Stimulated activated CD4-positive, alpha-beta T cell treated with anti-CD3 and anti-CD28 coated beads, Interleukin-15, amount 100 ng/mL, for 1 hour (primary cell): ENCODE measurements at regions not wholly inside any gene's neighbourhood (a gene's known extent, or its start where the extent isn't known, plus 50 kb on each side); places are given as distances from the start of the nearest gene placed in this dataset.

Source experiments
- DNase-seq, 2 donors: peaks; one replicate each; pipeline ENCODE4 v3.0.0-alpha.2; 2020; ENCODE audit warnings: low read depth in 1 of 2, low spot score in 1 of 2

- DNase-seq = peak in 1 of 2 donors; percentile 51
These were observed 188.1 kb downstream of the ARL4C start for GRCh38 chr2:234308813-234309195.

DNA sequence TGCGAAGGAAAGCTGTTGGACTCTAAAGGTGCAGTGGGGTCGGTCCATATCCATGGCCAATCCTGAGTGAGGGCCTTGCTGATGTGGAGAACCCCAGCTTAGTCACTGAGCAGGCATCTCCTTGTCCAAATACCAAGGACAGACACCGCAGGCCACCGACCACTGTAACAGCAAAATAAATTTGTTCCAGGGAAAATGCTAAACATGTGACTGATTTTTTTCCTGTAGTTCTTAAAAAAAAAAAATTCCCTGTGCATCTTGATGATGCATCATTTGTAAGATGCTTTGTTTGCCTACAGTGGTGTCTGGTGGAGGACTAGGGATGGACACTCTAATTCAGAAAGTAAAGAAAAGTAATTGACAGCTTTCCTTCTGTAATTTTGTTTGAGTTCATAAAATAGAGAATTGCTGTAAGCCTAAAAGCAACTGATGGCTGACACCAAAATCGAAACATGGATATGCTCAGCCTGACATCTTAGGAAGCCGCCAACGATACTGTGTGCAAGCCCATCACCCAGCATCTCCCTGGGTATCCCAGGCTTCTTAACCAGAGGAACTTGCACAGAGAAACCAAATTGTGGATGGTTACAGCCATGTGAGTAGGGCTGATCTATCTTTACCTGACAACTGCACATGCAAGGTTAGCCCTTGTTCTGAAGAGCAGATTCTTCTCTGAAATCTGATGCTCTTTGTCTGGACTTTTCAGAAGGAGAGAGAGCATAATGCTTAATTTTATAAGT, 188.6 kb downstream of the ARL4C start:
- no peak for DNase-seq

DNA sequence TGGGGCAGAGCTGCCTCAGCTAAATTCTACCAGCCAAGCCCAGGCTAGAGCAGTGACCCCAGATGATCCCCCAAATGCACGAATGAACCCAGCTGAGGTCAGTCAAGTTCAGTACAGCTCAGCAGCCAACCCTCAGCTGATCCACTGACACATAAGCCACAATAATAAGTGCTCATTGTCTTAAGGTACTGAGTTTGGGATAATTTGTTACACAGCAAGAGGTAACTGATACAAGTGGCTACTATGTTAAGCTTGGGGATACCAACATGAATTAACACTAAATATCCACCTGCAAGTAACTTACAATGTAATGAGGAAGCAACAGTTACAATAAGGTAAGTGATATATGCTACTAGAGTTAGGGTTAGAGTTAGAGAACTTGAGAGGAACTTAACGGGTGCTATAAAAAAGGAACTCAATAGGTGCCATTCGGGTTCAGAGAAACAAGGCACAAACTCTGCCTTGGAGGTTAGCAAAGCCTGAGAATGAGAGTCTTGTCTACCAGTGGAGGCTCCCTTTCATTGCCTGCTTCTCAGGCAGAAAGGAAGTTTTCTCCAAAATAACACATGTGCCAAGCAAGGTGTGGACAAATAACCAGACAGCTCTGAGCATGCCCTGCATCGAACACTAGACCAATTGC, 189.4 kb downstream of the ARL4C start:
- no peak for DNase-seq

GRCh38 chr2:234306426-234307173, 190.3 kb downstream of the ARL4C start:
- no peak for DNase-seq

- DNase-seq = no peak
These were observed 191.0 kb downstream of the ARL4C start for GRCh38 chr2:234305846-234306245.

GRCh38 chr2:234304950-234305349, 191.9 kb downstream of the ARL4C start:
- no peak for DNase-seq

GRCh38 chr2:234302664-234302991, 194.3 kb downstream of the ARL4C start:
- no peak for DNase-seq

DNA sequence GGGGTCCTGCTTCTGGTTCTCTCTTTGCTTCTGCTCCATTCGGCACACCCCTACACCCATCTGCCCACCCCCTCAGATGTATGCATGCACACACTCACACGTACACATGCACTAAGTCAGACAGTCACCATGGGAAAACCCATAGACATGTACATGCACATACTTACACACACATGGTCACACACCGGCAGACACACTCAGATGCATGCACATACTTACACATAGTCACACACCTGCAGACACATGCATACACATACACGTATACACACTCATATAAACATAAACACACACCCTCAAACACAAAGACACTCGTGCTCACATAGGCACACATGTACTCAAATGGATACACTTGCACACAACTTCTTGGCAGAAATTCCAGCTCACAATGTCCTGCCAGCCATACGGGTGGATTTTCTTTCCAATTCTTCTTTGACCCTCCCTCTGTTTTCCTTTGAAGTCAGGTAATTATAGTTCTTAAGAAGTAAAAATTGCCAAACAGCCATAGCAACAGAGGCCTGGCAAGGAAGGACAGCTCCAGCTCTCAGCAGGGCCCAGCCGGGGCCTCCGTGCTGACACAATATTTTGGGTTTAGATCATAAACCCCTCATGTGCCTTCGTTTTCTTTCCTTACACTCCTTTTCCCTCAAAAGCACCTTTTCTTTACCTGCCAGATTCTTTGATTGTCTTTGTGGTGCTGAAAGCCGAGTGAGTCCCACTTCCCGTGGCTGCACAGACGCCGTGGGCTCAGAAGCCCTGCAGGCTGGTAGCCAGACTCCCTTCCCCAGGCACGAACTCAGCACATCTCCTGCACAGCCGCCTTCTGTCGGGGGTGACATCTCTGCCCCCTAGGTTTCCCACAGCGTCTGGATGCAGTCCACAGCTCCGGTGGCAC, 195.7 kb downstream of the ARL4C start:
- no peak for DNase-seq

DNA sequence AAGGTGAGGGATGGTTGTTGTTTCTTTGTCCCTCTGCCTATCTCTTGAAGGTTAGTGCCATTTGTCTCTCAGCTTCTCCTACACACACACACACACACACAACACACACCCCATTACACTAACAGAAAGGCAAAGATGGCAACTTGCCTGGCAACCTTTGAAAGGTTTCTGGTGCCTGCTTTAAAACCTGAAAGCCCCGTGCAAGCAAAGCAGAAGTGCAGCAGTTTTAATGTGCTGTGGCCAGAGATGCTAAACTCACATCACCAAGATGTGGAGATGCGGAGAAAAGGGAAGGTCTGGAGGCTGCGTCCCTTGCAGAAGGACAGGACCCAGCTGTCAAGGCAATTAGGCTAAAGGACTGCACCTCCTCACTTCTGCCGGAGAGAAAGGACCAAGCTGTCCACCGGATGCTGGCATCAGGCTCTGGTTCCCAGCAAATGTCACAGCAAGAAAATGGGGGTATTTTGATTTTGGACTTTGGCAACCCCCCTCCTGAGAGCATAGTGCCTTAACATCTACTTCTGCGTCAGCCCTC, 196.4 kb downstream of the ARL4C start:
- DNase-seq = no peak

DNA sequence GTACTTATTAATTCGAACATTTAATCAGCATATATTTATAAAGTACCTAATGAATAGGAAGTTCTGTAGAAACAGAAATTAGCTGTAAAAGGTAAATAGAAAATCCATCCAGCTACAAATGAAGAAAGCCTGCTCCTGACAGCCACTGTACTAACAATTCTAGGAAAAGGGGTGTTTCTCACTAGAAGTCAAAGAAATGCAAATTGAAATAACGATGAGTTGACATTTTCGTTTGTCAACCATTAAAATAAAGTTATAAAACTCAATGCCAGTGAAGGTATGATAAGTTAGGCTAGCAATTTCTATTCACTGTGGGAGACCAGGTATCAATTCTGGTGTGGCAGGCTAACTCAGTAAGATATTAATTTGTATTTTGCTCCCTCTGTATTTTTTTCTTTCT, 198.0 kb downstream of the ARL4C start:
- DNase-seq = no peak

- no peak for DNase-seq
These were observed 199.9 kb downstream of the ARL4C start for GRCh38 chr2:234296991-234297390.

- DNase-seq = no peak
These were observed 202.9 kb downstream of the ARL4C start for GRCh38 chr2:234293973-234294372.

DNA sequence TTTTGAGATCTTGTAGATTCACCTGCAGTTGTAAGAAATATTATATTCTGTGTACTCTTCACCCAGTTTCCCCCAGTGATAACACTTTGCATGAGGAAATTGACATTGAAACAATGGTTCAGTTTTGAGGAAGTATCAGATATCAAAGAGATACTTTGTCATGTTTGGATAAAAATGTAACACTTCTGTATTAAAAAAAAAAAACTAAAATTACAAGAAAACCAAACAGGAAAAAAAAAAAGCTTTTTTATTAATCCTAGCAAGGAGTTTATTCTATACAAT, 204.0 kb downstream of the ARL4C start:
- no peak for DNase-seq

DNA sequence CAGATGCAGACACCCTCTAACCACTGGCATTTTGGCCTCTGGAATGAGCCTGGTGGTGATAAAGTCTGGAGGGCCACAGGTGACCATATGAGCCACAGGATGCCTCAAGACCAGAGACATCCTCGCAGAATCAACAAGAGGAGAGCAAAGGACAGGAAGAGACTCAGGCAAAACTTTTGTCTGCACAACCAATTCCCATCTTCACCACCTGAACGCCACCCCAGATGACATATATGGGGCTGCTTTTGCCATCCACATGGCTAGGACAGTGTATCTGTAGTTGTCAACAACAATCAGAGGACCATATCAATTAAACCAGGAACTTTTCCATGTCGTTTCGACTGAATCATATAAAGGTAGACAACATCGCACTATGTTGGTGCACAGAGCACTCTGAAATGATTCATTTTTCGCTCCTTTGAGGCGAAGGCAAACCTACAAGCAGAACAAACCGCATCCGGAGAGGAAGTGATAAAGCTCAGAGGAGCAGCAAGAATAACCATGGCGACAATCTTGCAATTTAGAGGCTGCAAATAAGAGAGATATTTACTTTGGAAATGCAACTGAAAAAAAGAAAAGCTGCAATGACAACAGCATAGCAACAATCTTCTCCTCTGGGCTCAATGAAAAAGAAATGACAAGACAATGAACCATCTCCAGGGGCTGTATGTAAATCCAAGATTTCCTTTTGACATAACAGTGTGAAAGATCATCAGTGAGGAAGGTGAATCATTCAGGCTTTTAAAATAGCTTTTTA, 204.5 kb downstream of the ARL4C start:
- DNase-seq = peak in 1 of 2 donors; percentile 50

GRCh38 chr2:234291765-234292204, 205.1 kb downstream of the ARL4C start:
- no peak for DNase-seq

DNA sequence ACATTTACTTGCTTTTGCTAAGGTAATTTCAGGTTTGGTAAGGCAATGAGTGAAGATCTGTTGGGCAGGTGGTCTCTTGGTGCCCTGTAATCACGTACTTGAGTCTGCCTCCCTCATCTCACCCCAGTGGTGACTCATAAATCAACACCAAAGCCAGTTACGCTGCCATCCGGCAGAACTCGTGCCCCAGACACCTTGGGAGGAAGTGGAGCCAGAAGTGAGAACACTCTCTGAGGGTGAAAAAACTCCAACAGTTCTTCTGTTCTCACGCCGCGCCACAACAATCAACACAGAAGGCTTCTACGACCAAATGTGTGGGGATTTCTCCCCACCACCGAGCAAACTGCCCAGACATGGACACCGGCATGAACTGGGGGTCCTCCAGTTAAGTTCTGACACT, 206.2 kb downstream of the ARL4C start:
- DNase-seq = peak; percentile 53 to 74

- DNase-seq = no peak
These were observed 206.9 kb downstream of the ARL4C start for GRCh38 chr2:234289834-234290590.

DNA sequence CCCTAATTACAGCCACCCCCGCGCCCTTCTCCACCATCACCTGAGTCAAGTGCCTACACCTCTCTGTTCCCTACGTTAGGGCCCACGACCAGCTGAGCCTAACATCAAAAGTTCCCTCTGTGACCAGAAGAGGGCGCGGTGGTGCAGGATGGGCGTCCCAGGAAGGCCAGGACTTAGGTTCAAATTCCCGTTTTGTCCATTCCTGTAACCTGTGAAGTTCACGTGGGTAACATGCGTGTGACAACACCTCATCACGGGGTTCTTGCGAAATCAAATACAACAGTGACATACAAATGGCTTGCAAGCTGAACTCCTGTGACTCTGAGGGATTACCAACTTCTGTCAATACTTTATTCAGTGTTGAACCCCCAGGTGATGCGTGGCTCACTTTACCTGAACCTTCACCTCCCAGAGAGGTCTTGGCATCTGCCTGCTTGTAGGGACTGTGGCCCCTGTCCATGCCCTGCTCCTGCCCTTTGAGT, 207.9 kb downstream of the ARL4C start:
- DNase-seq = peak; percentile 43 to 58

GRCh38 chr2:234287650-234288049, 209.2 kb downstream of the ARL4C start:
- no peak for DNase-seq

- DNase-seq = no peak
These were observed 209.9 kb downstream of the ARL4C start for GRCh38 chr2:234286956-234287355.
